Activated B cell treated with CpG ODN at 0.5 μM for 24 hours (primary cell): ENCODE measurements at regions not wholly inside any gene's neighbourhood (a gene's known extent, or its start where the extent isn't known, plus 50 kb on each side); places are given as distances from the start of the nearest gene placed in this dataset.

Experiments
- ATAC-seq: fragments of 200-7000 bp; cut with Tn5 transposase; one replicate; pipeline ENCODE4 v1.10.0; 2021; ENCODE audit warnings: low read depth, mild to moderate bottlenecking, moderate library complexity
- CTCF ChIA-PET: fragments of 350-600 bp; sonication (Branson Sonifier 250); formaldehyde crosslinking; loops from one replicate; lab custom pipeline; 2021; ENCODE audit warnings: antibody characterized with exemption; lab: Charles Lee
- POLR2A ChIA-PET: fragments of 350-600 bp; sonication (Branson Sonifier 250); formaldehyde crosslinking; loops from one replicate; lab custom pipeline; 2021; ENCODE audit warnings: antibody characterized with exemption; lab: Charles Lee
- DNase-seq: peaks from one replicate; pipeline ENCODE4 v3.0.0; 2022
- H3K27ac Mint-ChIP-seq: one replicate; pipeline ENCODE4 v1.8.0; 2020; ENCODE audit warnings: mixed read lengths
- H3K27me3 Mint-ChIP-seq: one replicate; pipeline ENCODE4 v1.8.0; 2021; ENCODE audit warnings: mixed read lengths
- H3K36me3 Mint-ChIP-seq: one replicate; pipeline ENCODE4 v1.8.0; 2021; ENCODE audit warnings: low read depth, mixed read lengths
- H3K4me1 Mint-ChIP-seq: one replicate; pipeline ENCODE4 v1.8.0; 2021; ENCODE audit warnings: mixed read lengths
- H3K4me3 Mint-ChIP-seq: one replicate; pipeline ENCODE4 v1.8.0; 2020; ENCODE audit warnings: mild to moderate bottlenecking, mixed read lengths
- H3K9me3 Mint-ChIP-seq: one replicate; pipeline ENCODE4 v1.8.0; 2020; ENCODE audit warnings: mixed read lengths
- CTCF ChIP-seq: fragments of 200-600 bp; IDR thresholded peaks from one replicate; pipeline ENCODE4 v1.8.0; 2022; ENCODE audit warnings: antibody characterized with exemption, mild to moderate bottlenecking
- intact Hi-C: fragments of 100-400 bp; cut with micrococcal nuclease; formaldehyde crosslinking; loops from one replicate; pipeline ENCODE4 v1.15.1; 2024

- peaks cover 3% of the 10 kb centered on the region for H3K9me3 Mint-ChIP-seq
- TF ChIP-seq CTCF: no peak
- DNase-seq (no peak), ATAC-seq (no peak)
- CTCF ChIA-PET: no interaction called here
- no peaks in the 10 kb centered on the region for H3K27me3 Mint-ChIP-seq
- H3K4me1 Mint-ChIP-seq: no peaks in the 10 kb centered on the region
- no peak overlapping the region for H3K27ac Mint-ChIP-seq
- intact Hi-C loops: no loop called here
- POLR2A ChIA-PET: no interaction called here
- H3K36me3 Mint-ChIP-seq: no peaks in the 10 kb centered on the region
- H3K4me3 Mint-ChIP-seq: no peak overlapping the region
Measured at GRCh38 chr4:20096911-20097310, 154.8 kb upstream of the SLIT2 start.

- POLR2A ChIA-PET: no interaction called here
- intact Hi-C loops: no loop called here
- ATAC-seq (no peak), DNase-seq (no peak)
- Mint-ChIP-seq H3K27me3 (no peaks in the 10 kb centered on the region), H3K4me1 (no peaks in the 10 kb centered on the region), H3K4me3 (no peak overlapping the region), H3K27ac (no peak overlapping the region), H3K9me3 (peaks cover 3% of the 10 kb centered on the region), H3K36me3 (no peaks in the 10 kb centered on the region)
- CTCF ChIA-PET: no interaction called here
- TF ChIP-seq CTCF: no peak
Measured at GRCh38 chr4:20095805-20096541, 155.7 kb upstream of the SLIT2 start.

GRCh38 chr4:20091781-20092180 lies 159.9 kb upstream of the SLIT2 start:
- no peak for TF ChIP-seq CTCF
- intact Hi-C loops: no loop called here
- no peak for DNase-seq
- Mint-ChIP-seq H3K4me1 (no peaks in the 10 kb centered on the region), H3K9me3 (peaks cover 3% of the 10 kb centered on the region), H3K27ac (no peak overlapping the region), H3K36me3 (no peaks in the 10 kb centered on the region), H3K4me3 (no peak overlapping the region), H3K27me3 (no peaks in the 10 kb centered on the region)
- CTCF ChIA-PET: no interaction called here
- no peak for ATAC-seq
- POLR2A ChIA-PET: no interaction called here

- Mint-ChIP-seq H3K9me3 (no peaks in the 10 kb centered on the region), H3K36me3 (no peaks in the 10 kb centered on the region), H3K27ac (no peak overlapping the region), H3K27me3 (no peaks in the 10 kb centered on the region), H3K4me1 (no peaks in the 10 kb centered on the region), H3K4me3 (no peak overlapping the region)
- no peak for TF ChIP-seq CTCF
- CTCF ChIA-PET: no interaction called here
- ATAC-seq: no peak
- DNase-seq: no peak
- intact Hi-C loops: no loop called here
- POLR2A ChIA-PET: no interaction called here
Measured at GRCh38 chr4:20087522-20087911, 164.2 kb upstream of the SLIT2 start.

GRCh38 chr4:20086799-20087521 lies 164.7 kb upstream of the SLIT2 start:
- H3K9me3 Mint-ChIP-seq: no peaks in the 10 kb centered on the region
- H3K4me3 Mint-ChIP-seq: no peak overlapping the region
- intact Hi-C loops: no loop called here
- ChIA-PET CTCF (no interaction called here), POLR2A (no interaction called here)
- no peak for TF ChIP-seq CTCF
- H3K4me1 Mint-ChIP-seq: no peaks in the 10 kb centered on the region
- H3K27me3 Mint-ChIP-seq: no peaks in the 10 kb centered on the region
- no peaks in the 10 kb centered on the region for H3K36me3 Mint-ChIP-seq
- ATAC-seq (no peak), DNase-seq (no peak)
- H3K27ac Mint-ChIP-seq: no peak overlapping the region
